GM12878 (cell line): ENCODE measurements at regions not wholly inside any gene's neighbourhood (a gene's known extent, or its start where the extent isn't known, plus 50 kb on each side); places are given as distances from the start of the nearest gene placed in this dataset.

Source experiments
- ATAC-seq: fragments of 200-7000 bp; cut with Tn5 transposase; 3 replicates; pipeline ENCODE4 v1.9.1; 2020; ENCODE audit warnings: mild to moderate bottlenecking, moderate library complexity
- BruUV-seq: library from RNA; stranded (reverse); fragments of 400-500 nt; replicated peaks from 2 replicates; lab custom pipeline; 2021; lab: Mats Ljungman, UMichigan
- CTCF ChIA-PET: fragments of 300-600 bp; sonication (Branson Sonifier 250); formaldehyde crosslinking; extraction: SDS; loops from one replicate; lab custom pipeline; 2021; ENCODE audit warnings: inconsistent platforms; lab: Yijun Ruan, JAX
- POLR2A ChIA-PET: fragments of 350-600 bp; formaldehyde crosslinking; extraction: SDS; loops from one replicate; lab custom pipeline; 2021; ENCODE audit warnings: inconsistent platforms; lab: Charles Lee
- RAD21 ChIA-PET: fragments of 300-600 bp; sonication (Branson Sonifier 250); formaldehyde crosslinking; loops from one replicate; lab custom pipeline; 2023; ENCODE audit warnings: antibody characterized with exemption; ENCODE audit not compliant: unreplicated experiment; lab: Charles Lee
- SMC1A ChIA-PET: fragments of 300-600 bp; sonication (Branson Sonifier 250); formaldehyde crosslinking; loops from one replicate; lab custom pipeline; 2023; ENCODE audit not compliant: unreplicated experiment, uncharacterized antibody; lab: Charles Lee
- DNase-seq: peaks from one replicate; pipeline ENCODE4 v3.0.0-alpha.2; 2011; ENCODE audit warnings: low read depth, low spot score
- FAIRE-seq: peaks from 3 replicates; lab custom pipeline; 2011; peaks lifted over from hg19 to GRCh38; lab: Jason Lieb, UNC
- H2AFZ ChIP-seq: 2 replicates; pipeline ENCODE4 v1.6.0; 2011; ENCODE audit warnings: low read depth, low read length, control low read depth; ENCODE audit not compliant: control insufficient read depth
- H3K27ac ChIP-seq: 2 replicates; pipeline ENCODE4 v1.5.1; 2011; ENCODE audit warnings: control low read depth; ENCODE audit not compliant: control insufficient read depth, insufficient read depth
- H3K27me3 ChIP-seq, 2 experiments: replicated peaks in 1 of 2; 2 replicates each; pipeline versions ENCODE4 v1.6.0 to v1.6.1; 2011; ENCODE audit warnings: low read length in 1 of 2; ENCODE audit not compliant: control insufficient read depth in 2 of 2, insufficient read depth in 2 of 2
- H3K36me3 ChIP-seq, 2 experiments: 2 replicates each; pipeline ENCODE4 v1.5.1; 2011; ENCODE audit warnings: low read length in 1 of 2; ENCODE audit not compliant: control insufficient read depth in 2 of 2, insufficient read depth in 2 of 2
- H3K4me1 ChIP-seq: 2 replicates; pipeline ENCODE4 v1.6.1; 2011; ENCODE audit warnings: mild to moderate bottlenecking, low read length, moderate library complexity, mixed read lengths; ENCODE audit not compliant: control insufficient read depth, insufficient read depth
- H3K4me2 ChIP-seq: 2 replicates; pipeline ENCODE4 v1.6.0; 2011; ENCODE audit warnings: control low read depth; ENCODE audit not compliant: control insufficient read depth, insufficient read depth
- H3K4me3 ChIP-seq: fragments of 200-600 bp; sonication (generic); 2 replicates; pipeline ENCODE4 v1.5.1; 2016
- H3K79me2 ChIP-seq: 2 replicates; pipeline ENCODE4 v1.6.0; 2011; ENCODE audit warnings: low read length; ENCODE audit not compliant: control insufficient read depth, insufficient read depth
- H3K9ac ChIP-seq: 2 replicates; pipeline ENCODE4 v1.8.0; 2011; ENCODE audit warnings: low read length, control low read depth, mixed read lengths; ENCODE audit not compliant: control insufficient read depth, insufficient read depth
- H3K9me3 ChIP-seq: replicated peaks from 3 replicates; pipeline ENCODE4 v1.5.1; 2011; ENCODE audit warnings: mild to moderate bottlenecking, low read length; ENCODE audit not compliant: control insufficient read depth, insufficient read depth
- H4K20me1 ChIP-seq: 2 replicates; pipeline ENCODE4 v1.6.0; 2011; ENCODE audit not compliant: control insufficient read depth, insufficient read depth
- KDM1A ChIP-seq: fragments of 200-600 bp; sonication (generic); IDR thresholded peaks from 2 replicates; pipeline ENCODE4 v1.6.1; 2016; ENCODE audit warnings: borderline replicate concordance
- WGBS: methylation state at CpG from one replicate; pipeline ENCODE4 v1.1.6; 2016; ENCODE audit warnings: low lambda C conversion rate; ENCODE audit not compliant: insufficient replicate concordance, insufficient coverage; ENCODE audit errors: missing lambda C conversion rate; 5-methylcytosine and 5-hydroxymethylcytosine counted together
- in situ Hi-C: fragments of 300-500 bp; cut with MboI; formaldehyde crosslinking; loops from 9 replicates; pipeline ENCODE4 v1.14.3; 2018; ENCODE audit warnings: mixed read lengths
- intact Hi-C: fragments of 100-400 bp; cut with micrococcal nuclease; formaldehyde crosslinking; loops from one replicate; pipeline ENCODE4 v1.14.2; 2022; ENCODE audit not compliant: unreplicated experiment
- TF ChIP-seq, protein P1 (sequence below): IDR thresholded peaks from 2 replicates; pipeline ENCODE4 v1.6.1; 2012; ENCODE audit warnings: low read length, inconsistent platforms

DNA sequence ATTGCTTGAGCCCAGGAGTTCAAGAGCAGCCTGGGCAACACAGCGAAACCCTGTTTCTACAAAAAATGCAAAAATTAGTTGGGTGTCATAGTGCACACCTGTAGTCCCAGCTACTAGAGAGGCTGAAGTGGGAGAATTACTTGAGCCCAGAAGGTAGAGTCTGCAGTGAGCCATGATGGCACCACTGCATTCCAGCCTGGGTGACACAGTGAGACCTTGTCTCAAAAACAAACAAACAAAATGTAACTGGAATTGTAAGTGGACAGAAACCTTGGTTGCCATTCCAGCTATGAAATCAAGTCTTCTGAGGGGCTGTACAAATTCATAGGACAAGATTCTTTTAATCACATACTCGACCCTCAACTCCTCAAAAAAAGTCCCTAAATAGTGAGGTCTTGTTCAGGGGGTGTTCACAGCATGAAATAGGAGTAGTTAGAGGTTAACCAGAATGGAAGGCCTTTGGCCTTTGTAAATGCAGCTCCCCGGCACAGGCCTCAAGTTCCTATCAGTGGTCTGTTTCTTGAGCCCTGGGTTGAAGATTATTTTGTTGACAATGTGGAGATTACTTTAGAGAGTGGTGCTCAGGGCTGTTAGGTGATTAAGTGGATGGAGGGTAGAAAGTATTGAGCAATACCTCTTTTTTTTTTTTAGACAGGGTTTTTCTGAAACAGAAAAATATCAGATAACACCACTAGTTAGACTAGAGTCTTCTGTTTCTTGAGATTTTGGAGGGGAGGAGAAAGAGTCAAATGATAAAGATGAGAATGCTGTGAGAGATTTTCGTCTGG lies 138.7 kb upstream of the ZNF648 start:
- no peak for FAIRE-seq

More for the DNA sequence above, 138.7 kb upstream of the ZNF648 start:
- in situ Hi-C loops: no loop called here
- no peak overlapping the region for H2AFZ ChIP-seq
- ChIA-PET POLR2A (no interaction called here), RAD21 (interaction anchor here (0.9 to 2.8 kb wide), 4 partner anchors 53 to 196 kb away, joined by 3 to 20 read pairs (median 3); no protein-coding TSS in a partner anchor), SMC1A (interaction anchor here (1.3 to 2.8 kb wide), 3 partner anchors 51 to 197 kb away, joined by 3 to 17 read pairs (median 4); no protein-coding TSS in a partner anchor), CTCF (interaction anchor here (1.0 to 3.0 kb wide), 6 partner anchors 27 to 197 kb away, joined by 3 to 29 read pairs (median 4); no protein-coding TSS in a partner anchor)
- no TSS peak for BruUV-seq
- H3K79me2 ChIP-seq: no peaks in the 10 kb centered on the region
- no peaks in the 10 kb centered on the region for H4K20me1 ChIP-seq
- H3K4me3 ChIP-seq: no peak overlapping the region
- WGBS: 4% methylated on average over 4 of the region's 4 CpGs
- H3K27me3 ChIP-seq: peaks cover 0 to 3% of the 10 kb centered on the region in 2 experiments; a peak in 1 of 4 replicates
- TF ChIP-seq, protein P1, sequence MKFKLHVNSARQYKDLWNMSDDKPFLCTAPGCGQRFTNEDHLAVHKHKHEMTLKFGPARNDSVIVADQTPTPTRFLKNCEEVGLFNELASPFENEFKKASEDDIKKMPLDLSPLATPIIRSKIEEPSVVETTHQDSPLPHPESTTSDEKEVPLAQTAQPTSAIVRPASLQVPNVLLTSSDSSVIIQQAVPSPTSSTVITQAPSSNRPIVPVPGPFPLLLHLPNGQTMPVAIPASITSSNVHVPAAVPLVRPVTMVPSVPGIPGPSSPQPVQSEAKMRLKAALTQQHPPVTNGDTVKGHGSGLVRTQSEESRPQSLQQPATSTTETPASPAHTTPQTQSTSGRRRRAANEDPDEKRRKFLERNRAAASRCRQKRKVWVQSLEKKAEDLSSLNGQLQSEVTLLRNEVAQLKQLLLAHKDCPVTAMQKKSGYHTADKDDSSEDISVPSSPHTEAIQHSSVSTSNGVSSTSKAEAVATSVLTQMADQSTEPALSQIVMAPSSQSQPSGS: no peak
- TF ChIP-seq KDM1A: no peak
- H3K4me1 ChIP-seq: no peaks in the 10 kb centered on the region
- no peaks in the 10 kb centered on the region for H3K9me3 ChIP-seq
- no peak for DNase-seq
- H3K36me3 ChIP-seq: no peaks in the 10 kb centered on the region
- H3K9ac ChIP-seq: no peak overlapping the region
- intact Hi-C loops: no loop called here
- no peak overlapping the region for H3K27ac ChIP-seq
- ATAC-seq: no peak
- no peak overlapping the region for H3K4me2 ChIP-seq
